Left kidney (tissue), 1 donor: ENCODE measurements at regions not wholly inside any gene's neighbourhood (a gene's known extent, or its start where the extent isn't known, plus 50 kb on each side); places are given as distances from the start of the nearest gene placed in this dataset.
"Not testable (repeated sequence)": the region's sequence is repeated elsewhere in the genome, so short reads cannot be mapped to it uniquely, and the experiment has no call there.

Source experiments
- DNase-seq: peaks from one replicate; pipeline ENCODE4 v3.0.0-alpha.2; 2013

DNA sequence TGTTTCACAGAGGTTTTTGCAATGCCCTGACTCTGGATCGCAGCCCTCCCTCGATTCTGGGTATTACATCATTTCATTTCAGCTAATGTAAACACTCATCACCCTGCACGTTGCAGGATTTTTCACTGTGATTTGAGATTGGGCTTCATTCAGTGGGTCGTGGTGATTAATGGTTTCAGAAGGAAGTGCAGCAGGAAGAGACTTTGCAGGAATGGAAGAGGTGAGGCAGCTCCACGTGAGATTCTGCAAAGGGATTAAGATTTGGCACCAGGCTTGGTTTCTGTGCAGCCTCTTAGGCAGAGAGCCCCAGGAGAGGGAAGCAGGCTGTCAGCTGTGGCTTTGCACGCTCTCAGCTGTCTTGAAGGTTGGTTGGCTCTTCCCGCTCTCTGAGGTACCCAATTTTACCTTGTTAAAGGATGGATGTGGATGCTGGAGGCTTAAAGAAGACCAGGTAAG, 95.2 kb downstream of the PLCE1 start:
- no peak for DNase-seq

DNA sequence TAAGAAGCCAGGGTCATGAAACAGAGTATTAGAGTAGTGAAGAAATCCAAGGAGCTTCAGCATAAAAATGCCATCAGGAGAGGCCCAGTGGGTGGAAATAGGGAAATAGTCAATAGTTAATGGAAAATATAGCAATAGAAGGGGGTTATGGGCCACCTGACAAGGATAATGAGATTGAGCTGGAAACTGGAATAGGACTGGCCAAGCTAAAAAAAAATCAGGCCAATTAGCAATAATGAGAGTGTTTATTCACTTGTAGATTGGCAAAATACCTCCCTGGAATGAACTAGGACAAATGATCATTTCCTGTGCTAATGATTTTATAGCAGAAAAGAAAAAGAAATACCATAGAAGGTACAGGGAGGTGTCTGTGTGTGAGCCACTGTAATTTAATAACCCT, 97.9 kb downstream of the PLCE1 start:
- DNase-seq = no peak

- peak; percentile 31 for DNase-seq
These were observed 99.1 kb downstream of the PLCE1 start for GRCh38 chr10:94092848-94093247.

GRCh38 chr10:94093286-94093905, 99.7 kb downstream of the PLCE1 start:
- DNase-seq = no peak

DNA sequence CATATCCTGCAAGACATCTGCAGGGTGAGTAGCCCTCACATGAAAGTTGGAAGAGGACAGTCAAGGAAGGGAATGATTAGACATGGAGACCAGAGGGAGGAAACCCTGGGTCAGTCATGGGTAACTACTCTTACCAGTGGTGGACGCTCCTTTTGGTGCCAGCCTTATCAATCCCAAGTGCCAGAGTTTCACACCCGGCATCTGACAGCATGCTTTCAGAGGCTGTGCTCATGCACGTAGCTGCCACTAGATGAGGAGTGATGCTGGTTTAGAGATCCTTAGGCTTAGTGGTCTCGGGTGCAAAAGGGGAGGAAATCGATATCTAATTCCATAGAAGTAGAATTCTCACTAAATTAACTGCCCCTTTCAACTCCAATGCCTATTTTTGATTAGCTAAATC, 100.8 kb downstream of the PLCE1 start:
- DNase-seq = no peak

- DNase-seq = no peak
These were observed 103.9 kb downstream of the PLCE1 start for GRCh38 chr10:94097656-94098055.

- no peak for DNase-seq
These were observed 105.2 kb downstream of the PLCE1 start for GRCh38 chr10:94098896-94099295.

GRCh38 chr10:94101894-94102293, 108.2 kb downstream of the PLCE1 start:
- DNase-seq = no peak

DNA sequence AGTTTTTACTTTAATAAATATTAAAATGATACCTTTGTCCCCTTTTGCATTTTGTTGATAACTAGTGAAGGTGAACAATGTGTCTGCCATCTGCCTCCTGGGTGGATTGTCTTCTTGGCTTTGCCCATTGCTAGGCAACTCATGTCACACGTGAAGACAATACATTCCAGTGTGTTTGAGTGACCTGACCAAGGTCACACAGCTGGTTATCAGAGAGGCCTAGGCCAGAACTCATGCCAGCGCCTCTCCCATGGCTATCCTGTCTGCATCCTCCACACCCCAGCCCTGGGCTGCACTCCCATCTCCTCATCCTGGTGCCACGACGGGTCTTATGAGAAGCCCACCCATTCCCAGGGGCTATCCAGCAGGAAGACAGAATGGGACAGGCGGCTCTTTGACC, 108.7 kb downstream of the PLCE1 start:
- no peak for DNase-seq

DNA sequence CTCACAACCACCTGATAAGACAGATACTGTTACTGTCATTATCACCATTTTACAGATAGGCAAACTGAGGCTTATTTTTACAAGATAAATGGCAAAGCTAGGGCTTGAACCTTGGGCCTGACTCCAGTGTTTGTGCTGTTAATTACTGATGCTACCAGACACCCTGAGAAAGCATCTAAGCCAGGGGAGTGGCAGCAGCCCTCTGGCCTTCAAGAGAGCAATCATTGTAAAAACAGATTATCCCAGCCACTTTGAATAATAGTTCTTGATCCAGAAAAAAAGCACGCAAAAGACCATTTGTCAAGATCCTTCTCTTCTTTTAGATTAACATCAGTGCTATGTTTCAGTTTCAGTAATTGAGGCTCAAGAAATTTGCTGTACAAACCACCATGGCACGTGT, 109.5 kb downstream of the PLCE1 start:
- DNase-seq = no peak

GRCh38 chr10:94103801-94104221, 110.1 kb downstream of the PLCE1 start:
- DNase-seq = peak; percentile 73

DNA sequence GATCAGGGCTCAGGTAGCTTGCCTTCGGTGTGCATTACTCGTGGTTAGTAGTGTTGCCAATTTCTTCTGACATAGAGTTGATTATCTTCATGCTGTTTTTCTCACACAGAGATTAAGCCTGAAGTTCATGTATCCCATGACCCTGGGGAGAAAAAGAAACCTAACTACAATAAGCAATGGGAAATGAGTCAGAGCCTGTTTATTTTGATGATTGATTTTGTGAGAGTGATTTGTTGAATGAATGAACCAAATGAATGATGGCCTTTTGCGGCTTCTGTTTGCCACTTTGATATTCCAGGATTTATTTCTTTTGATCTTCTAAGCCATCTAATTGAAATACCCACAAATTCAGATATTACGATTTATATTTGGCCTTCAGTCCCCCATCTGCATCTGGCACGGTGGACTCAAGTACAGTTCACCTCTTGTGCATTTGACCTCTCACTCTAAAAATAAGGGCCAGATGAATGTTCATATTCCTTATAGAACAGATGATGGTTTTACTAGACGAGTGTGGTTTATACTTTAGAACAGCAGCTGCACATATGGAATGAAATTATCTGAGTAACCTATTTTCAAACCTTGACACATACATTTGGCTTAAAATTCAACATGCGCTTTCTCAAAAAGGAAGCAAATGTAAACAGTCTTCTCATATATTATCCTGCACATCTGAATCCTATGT, 110.7 kb downstream of the PLCE1 start:
- DNase-seq = no peak

GRCh38 chr10:94105226-94105625, 111.5 kb downstream of the PLCE1 start:
- no peak for DNase-seq

- DNase-seq = no peak
These were observed 113.5 kb downstream of the PLCE1 start for GRCh38 chr10:94107191-94107590.

GRCh38 chr10:94108200-94108599, 114.5 kb downstream of the PLCE1 start:
- no peak for DNase-seq

- DNase-seq = no peak
These were observed 117.6 kb downstream of the PLCE1 start for GRCh38 chr10:94111367-94111766.

DNA sequence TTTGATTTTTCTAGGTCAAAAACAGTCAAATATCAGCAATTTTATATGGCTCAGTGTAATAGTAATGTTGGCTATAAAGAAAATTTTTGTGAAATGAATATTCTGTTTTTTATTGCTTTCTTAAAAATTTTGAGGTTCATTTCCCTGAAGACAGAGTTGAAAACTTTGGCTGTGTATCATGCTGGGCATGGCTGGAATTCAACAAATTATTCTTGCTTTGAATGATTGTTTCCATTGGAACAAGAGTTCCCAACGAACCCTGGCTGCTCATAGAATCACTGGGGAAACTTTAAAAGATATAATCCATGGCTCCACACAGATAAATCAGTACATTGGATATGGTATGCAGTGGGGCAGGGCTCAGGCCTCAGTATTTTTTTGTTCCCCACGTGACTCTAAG, 118.6 kb downstream of the PLCE1 start:
- DNase-seq = no peak

GRCh38 chr10:94115725-94116124, 122.0 kb downstream of the PLCE1 start:
- DNase-seq = no peak

GRCh38 chr10:94116848-94117247, 123.1 kb downstream of the PLCE1 start:
- no peak for DNase-seq

GRCh38 chr10:94122211-94122610, 128.5 kb downstream of the PLCE1 start:
- no peak for DNase-seq

DNA sequence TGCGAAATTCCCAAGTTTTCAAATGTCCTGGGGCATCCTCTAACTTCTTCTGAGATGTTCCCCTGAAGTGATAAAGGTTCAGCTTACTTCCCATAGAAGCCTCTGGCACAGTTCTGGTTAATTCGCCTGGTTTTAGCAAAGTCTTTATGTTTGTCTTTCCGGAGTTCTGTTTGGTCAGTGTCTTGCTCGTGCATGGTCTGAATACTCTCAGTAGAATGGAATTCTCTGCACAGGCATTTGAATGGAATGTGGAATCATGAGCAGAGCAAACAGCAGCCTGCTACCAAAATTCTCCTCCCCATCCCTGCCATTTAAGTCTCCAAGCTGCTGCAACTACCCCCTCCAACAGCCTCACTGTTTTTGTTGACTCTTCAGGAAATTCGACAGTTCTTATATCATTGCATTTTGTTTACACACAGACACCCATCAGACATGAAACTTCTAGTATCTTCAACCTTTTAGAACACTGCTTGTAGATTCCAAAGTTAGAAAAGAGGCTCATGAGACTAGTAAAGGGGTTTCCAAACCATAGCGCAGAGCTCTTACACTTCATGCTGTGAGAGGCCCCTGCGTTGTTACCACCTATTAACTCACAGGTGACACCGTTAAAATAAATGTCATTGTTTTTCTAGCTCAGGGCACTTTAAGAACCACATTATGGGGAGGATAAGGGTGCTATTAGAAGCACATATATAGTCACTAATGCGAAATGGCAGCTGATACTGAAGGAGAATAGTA, 129.7 kb downstream of the PLCE1 start:
- DNase-seq = peak; percentile 29

GRCh38 chr10:94124147-94124546, 130.4 kb downstream of the PLCE1 start:
- DNase-seq = not testable (repeated sequence)

GRCh38 chr10:94125268-94125667, 131.5 kb downstream of the PLCE1 start:
- not testable (repeated sequence) for DNase-seq
